Loucy (cell line): ENCODE measurements at regions not wholly inside any gene's neighbourhood (a gene's known extent, or its start where the extent isn't known, plus 50 kb on each side); places are given as distances from the start of the nearest gene placed in this dataset.

ENCODE experiments used
- H2AFZ ChIP-seq: fragments of 200-600 bp; sonication (generic); 2 replicates; pipeline ENCODE4 v1.6.0; 2016; ENCODE audit warnings: antibody characterized with exemption, mild to moderate bottlenecking, low read length, moderate library complexity
- H3F3A ChIP-seq: fragments of 200-600 bp; 2 replicates; pipeline ENCODE4 v1.6.0; 2016; ENCODE audit warnings: antibody characterized with exemption, low read depth, mild to moderate bottlenecking
- H3K27me3 ChIP-seq: fragments of 200-600 bp; sonication (generic); 2 replicates; pipeline ENCODE4 v1.6.1; 2014; ENCODE audit warnings: low read length, mild to moderate bottlenecking; ENCODE audit not compliant: insufficient read depth, poor library complexity, severe bottlenecking
- H3K36me3 ChIP-seq: fragments of 200-600 bp; sonication (generic); 2 replicates; pipeline ENCODE4 v1.6.1; 2016; ENCODE audit warnings: low read length; ENCODE audit not compliant: insufficient read depth
- H3K4me1 ChIP-seq: fragments of 200-600 bp; sonication (generic); 2 replicates; pipeline ENCODE4 v1.5.1; 2014; ENCODE audit warnings: low read length, mild to moderate bottlenecking; ENCODE audit not compliant: insufficient read depth, poor library complexity, severe bottlenecking
- H3K4me2 ChIP-seq: fragments of 200-600 bp; sonication (generic); 2 replicates; pipeline ENCODE4 v1.6.0; 2014; ENCODE audit warnings: antibody characterized with exemption, low read length, low read depth, mild to moderate bottlenecking; ENCODE audit not compliant: poor library complexity, severe bottlenecking
- H3K4me3 ChIP-seq: fragments of 200-600 bp; sonication (generic); 2 replicates; pipeline ENCODE4 v1.5.1; 2014; ENCODE audit warnings: low read length, mild to moderate bottlenecking, mixed read lengths; ENCODE audit not compliant: poor library complexity, severe bottlenecking
- H3K79me2 ChIP-seq: fragments of 200-600 bp; sonication (generic); 2 replicates; pipeline ENCODE4 v1.6.1; 2014; ENCODE audit warnings: low read length; ENCODE audit not compliant: insufficient read depth
- H3K9ac ChIP-seq: fragments of 200-600 bp; sonication (generic); 2 replicates; pipeline ENCODE4 v1.6.0; 2014; ENCODE audit warnings: mild to moderate bottlenecking, low read depth, low read length, moderate library complexity; ENCODE audit not compliant: poor library complexity, severe bottlenecking
- H3K9me2 ChIP-seq: fragments of 200-600 bp; sonication (generic); replicated peaks from 2 replicates; pipeline ENCODE4 v1.6.1; 2016; ENCODE audit warnings: low read depth, low read length, mixed read lengths
- H3K9me3 ChIP-seq: fragments of 200-600 bp; sonication (generic); 2 replicates; pipeline ENCODE4 v1.6.1; 2014; ENCODE audit warnings: mild to moderate bottlenecking, antibody characterized with exemption, low read length, low read depth; ENCODE audit not compliant: insufficient read depth
- H4K20me1 ChIP-seq: fragments of 200-600 bp; sonication (generic); 2 replicates; pipeline ENCODE4 v1.6.0; 2014; ENCODE audit warnings: antibody characterized with exemption, low read length, mild to moderate bottlenecking; ENCODE audit not compliant: insufficient read depth, poor library complexity, severe bottlenecking
- EZH2phosphoT487 ChIP-seq: fragments of 200-600 bp; IDR thresholded peaks from 2 replicates; pipeline ENCODE4 v1.6.1; 2018; ENCODE audit warnings: antibody characterized with exemption, mild to moderate bottlenecking, moderate library complexity, borderline replicate concordance
- TF ChIP-seq, protein P1 (sequence below): fragments of 200-600 bp; sonication (generic); conservative IDR thresholded peaks from 2 replicates; pipeline ENCODE4 v1.5.1; 2014; ENCODE audit warnings: mild to moderate bottlenecking, antibody characterized with exemption, low read length

DNA sequence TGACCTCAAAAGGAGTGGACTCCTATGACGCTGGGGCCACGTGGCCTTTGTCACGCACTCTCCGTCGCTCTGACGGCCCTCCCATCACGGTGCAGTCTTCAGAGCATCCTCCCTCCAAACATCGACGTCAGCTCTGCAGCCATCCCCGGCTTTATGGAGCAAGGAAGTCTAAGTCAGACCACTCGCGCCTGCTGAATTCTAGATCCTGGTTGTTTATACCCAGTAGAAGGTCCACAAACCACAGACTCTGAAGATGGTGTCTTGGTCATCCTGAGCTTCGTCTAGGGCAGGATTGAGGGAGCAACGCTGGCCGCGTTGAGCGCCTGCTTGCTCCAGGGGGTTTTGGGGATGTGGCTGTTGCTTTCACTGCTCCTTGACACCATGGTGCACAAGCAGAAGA, 228.0 kb upstream of the SALL3 start:
- Histone ChIP-seq H3K9me3 (peaks cover 3% of the 10 kb centered on the region; the same call in 1 of the 2 replicates), H3K4me3 (no peak overlapping the region), H3K9me2 (no peaks in the 10 kb centered on the region), H3K4me2 (no peak overlapping the region), H4K20me1 (no peaks in the 10 kb centered on the region), H3K9ac (no peak overlapping the region), H3K36me3 (no peaks in the 10 kb centered on the region), H3K27me3 (no peaks in the 10 kb centered on the region), H3K79me2 (no peaks in the 10 kb centered on the region), H3K4me1 (no peaks in the 10 kb centered on the region), H3F3A (no peaks in the 10 kb centered on the region), H2AFZ (no peak overlapping the region)
- no peak for TF ChIP-seq EZH2phosphoT487
- TF ChIP-seq, protein P1, sequence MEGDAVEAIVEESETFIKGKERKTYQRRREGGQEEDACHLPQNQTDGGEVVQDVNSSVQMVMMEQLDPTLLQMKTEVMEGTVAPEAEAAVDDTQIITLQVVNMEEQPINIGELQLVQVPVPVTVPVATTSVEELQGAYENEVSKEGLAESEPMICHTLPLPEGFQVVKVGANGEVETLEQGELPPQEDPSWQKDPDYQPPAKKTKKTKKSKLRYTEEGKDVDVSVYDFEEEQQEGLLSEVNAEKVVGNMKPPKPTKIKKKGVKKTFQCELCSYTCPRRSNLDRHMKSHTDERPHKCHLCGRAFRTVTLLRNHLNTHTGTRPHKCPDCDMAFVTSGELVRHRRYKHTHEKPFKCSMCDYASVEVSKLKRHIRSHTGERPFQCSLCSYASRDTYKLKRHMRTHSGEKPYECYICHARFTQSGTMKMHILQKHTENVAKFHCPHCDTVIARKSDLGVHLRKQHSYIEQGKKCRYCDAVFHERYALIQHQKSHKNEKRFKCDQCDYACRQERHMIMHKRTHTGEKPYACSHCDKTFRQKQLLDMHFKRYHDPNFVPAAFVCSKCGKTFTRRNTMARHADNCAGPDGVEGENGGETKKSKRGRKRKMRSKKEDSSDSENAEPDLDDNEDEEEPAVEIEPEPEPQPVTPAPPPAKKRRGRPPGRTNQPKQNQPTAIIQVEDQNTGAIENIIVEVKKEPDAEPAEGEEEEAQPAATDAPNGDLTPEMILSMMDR: no peak

DNA sequence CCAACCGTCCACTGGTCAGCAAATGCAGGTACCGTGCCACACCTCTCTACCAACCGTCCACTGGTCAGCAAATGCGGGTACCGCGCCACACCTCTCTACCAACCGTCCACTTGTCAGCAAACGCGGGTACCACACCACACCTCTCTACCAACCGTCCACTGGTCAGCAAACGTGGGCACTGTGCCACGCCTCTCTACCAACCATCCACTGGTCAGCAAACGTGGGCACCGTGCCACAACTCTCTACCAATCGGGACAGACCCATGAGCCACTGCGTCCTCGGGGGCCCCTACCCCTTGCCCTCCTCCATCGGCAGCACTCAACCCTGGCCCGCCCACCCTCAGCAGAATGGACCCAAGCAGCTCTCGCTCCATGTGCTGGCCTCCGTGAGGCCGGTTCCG, 226.4 kb upstream of the SALL3 start:
- no peak overlapping the region for H3K9ac ChIP-seq
- no peak overlapping the region for H2AFZ ChIP-seq
- no peak overlapping the region for H3K4me2 ChIP-seq
- H3K79me2 ChIP-seq: no peaks in the 10 kb centered on the region
- no peaks in the 10 kb centered on the region for H4K20me1 ChIP-seq
- no peaks in the 10 kb centered on the region for H3F3A ChIP-seq
- no peak for TF ChIP-seq EZH2phosphoT487
- TF ChIP-seq, protein P1: no peak
- no peaks in the 10 kb centered on the region for H3K27me3 ChIP-seq
- no peak overlapping the region for H3K4me3 ChIP-seq
- H3K36me3 ChIP-seq: no peaks in the 10 kb centered on the region
- H3K4me1 ChIP-seq: no peaks in the 10 kb centered on the region
- H3K9me3 ChIP-seq: peaks cover 3% of the 10 kb centered on the region; the same call in 1 of the 2 replicates
- no peaks in the 10 kb centered on the region for H3K9me2 ChIP-seq

DNA sequence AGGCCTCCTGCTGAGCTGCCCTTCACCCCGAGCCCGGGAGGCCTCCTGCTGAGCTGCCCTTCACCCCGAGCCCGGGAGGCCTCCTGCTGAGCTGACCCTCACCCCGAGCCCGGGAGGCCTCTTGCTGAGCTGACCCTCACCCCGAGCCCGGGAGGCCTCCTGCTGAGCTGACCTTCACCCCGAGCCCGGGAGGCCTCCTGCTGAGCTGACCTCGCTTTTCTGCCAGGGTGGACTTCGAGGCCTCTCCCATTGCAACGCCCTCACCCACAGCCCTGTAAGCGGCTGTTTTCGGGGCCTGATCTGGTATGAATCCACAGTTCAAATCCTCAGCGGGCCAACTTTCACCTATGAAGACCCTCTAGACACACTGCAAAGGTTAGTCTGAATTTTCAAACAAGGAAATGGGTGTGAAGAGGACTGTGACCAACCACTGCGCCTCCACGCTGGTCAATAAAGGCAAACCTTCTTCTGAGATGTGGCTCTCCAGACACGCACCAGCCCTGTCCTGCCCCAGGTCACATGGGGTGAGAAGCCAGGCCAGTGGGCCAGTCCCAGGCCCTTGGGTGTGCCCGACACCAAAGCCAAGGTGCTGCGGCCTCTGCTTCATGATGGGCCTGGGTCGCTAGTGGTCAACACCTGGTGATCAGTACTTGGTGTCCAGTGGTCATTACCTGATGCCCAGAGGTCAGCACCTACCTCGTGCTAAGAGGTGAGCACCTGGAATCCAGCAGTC, 225.1 kb upstream of the SALL3 start:
- H3K36me3 ChIP-seq: no peaks in the 10 kb centered on the region
- H3K79me2 ChIP-seq: no peaks in the 10 kb centered on the region
- no peak overlapping the region for H3K4me3 ChIP-seq
- no peaks in the 10 kb centered on the region for H4K20me1 ChIP-seq
- H2AFZ ChIP-seq: no peak overlapping the region
- no peak for TF ChIP-seq EZH2phosphoT487
- TF ChIP-seq, protein P1: no peak
- peaks cover 3% of the 10 kb centered on the region; the same call in 1 of the 2 replicates for H3K9me3 ChIP-seq
- H3K9me2 ChIP-seq: no peaks in the 10 kb centered on the region
- H3K4me1 ChIP-seq: no peaks in the 10 kb centered on the region
- H3K27me3 ChIP-seq: no peaks in the 10 kb centered on the region
- no peak overlapping the region for H3K4me2 ChIP-seq
- H3F3A ChIP-seq: no peaks in the 10 kb centered on the region
- H3K9ac ChIP-seq: no peak overlapping the region
